RWPE1 (cell line): ENCODE measurements at regions not wholly inside any gene's neighbourhood (a gene's known extent, or its start where the extent isn't known, plus 50 kb on each side); places are given as distances from the start of the nearest gene placed in this dataset.
"Not testable (repeated sequence)": the region's sequence is repeated elsewhere in the genome, so short reads cannot be mapped to it uniquely, and the experiment has no call there.

Source experiments
- CTCF ChIA-PET: fragments of 350-600 bp; sonication (Branson Sonifier 250); formaldehyde crosslinking; extraction: SDS; loops from one replicate; lab custom pipeline; 2021; lab: Yijun Ruan, JAX
- POLR2A ChIA-PET: fragments of 400-600 bp; formaldehyde crosslinking; extraction: SDS; loops from one replicate; lab custom pipeline; 2020; ENCODE audit warnings: antibody characterized with exemption; ENCODE audit not compliant: low non-redundant PET; lab: Yijun Ruan, JAX
- DNase-seq: peaks from one replicate; pipeline ENCODE4 v3.0.0; 2012; ENCODE audit warnings: low spot score
- H3K27ac ChIP-seq: fragments of 450-650 bp; 2 replicates; pipeline ENCODE4 v1.5.1; 2017
- TF ChIP-seq, protein P1 (sequence below): fragments of 450-650 bp; conservative IDR thresholded peaks from 2 replicates; pipeline ENCODE4 v1.5.1; 2017; ENCODE audit warnings: low read depth, mild to moderate bottlenecking

- POLR2A ChIA-PET: no interaction called here
- DNase-seq: no peak
- H3K27ac ChIP-seq: no peak overlapping the region
- CTCF ChIA-PET: no interaction called here
- TF ChIP-seq, protein P1, sequence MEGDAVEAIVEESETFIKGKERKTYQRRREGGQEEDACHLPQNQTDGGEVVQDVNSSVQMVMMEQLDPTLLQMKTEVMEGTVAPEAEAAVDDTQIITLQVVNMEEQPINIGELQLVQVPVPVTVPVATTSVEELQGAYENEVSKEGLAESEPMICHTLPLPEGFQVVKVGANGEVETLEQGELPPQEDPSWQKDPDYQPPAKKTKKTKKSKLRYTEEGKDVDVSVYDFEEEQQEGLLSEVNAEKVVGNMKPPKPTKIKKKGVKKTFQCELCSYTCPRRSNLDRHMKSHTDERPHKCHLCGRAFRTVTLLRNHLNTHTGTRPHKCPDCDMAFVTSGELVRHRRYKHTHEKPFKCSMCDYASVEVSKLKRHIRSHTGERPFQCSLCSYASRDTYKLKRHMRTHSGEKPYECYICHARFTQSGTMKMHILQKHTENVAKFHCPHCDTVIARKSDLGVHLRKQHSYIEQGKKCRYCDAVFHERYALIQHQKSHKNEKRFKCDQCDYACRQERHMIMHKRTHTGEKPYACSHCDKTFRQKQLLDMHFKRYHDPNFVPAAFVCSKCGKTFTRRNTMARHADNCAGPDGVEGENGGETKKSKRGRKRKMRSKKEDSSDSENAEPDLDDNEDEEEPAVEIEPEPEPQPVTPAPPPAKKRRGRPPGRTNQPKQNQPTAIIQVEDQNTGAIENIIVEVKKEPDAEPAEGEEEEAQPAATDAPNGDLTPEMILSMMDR: no peak
Observed at GRCh38 chr17:53471514-53471913, 351.2 kb upstream of the KIF2B start.

DNA sequence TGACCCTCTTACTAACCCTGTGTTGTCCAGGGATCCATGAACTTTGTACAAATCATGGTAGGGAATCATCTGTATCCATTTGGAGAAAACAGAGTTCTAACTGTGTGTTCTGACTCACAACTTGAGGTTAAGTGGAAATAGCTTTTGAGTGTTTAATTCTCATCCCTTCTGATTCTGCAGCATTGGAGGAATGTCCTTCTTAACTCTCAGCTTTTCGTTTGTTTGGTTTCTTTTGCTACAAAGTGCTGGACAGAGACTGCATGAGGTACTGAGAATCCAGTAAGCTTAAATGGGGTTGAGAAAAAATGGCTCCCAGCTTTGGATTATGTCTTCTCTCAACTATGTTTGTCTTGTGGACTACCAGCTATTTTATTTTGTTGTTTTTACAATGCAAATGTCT, 352.1 kb upstream of the KIF2B start:
- TF ChIP-seq, protein P1: no peak
- no peak overlapping the region for H3K27ac ChIP-seq
- no peak for DNase-seq
- CTCF ChIA-PET: no interaction called here
- POLR2A ChIA-PET: no interaction called here

- TF ChIP-seq, protein P1: no peak
- H3K27ac ChIP-seq: no peak overlapping the region
- ChIA-PET CTCF (interaction anchor here (0.7 kb wide), 1 partner anchor 48 kb away, joined by 4 read pairs; no protein-coding TSS in a partner anchor), POLR2A (interaction anchor here (0.6 kb wide), 1 partner anchor 23 kb away, joined by 4 read pairs; no protein-coding TSS in a partner anchor)
- DNase-seq: no peak
Observed at GRCh38 chr17:53466733-53467132, 356.0 kb upstream of the KIF2B start.

GRCh38 chr17:53464396-53464795, 358.3 kb upstream of the KIF2B start:
- DNase-seq, CTCF ChIA-PET, POLR2A ChIA-PET, H3K27ac ChIP-seq: not testable (repeated sequence)

- no peak for DNase-seq
- no peak overlapping the region for H3K27ac ChIP-seq
- ChIA-PET CTCF (interaction anchor here (0.6 kb wide), 1 partner anchor 994 kb away, joined by 5 read pairs; no protein-coding TSS in a partner anchor), POLR2A (no interaction called here)
- TF ChIP-seq, protein P1: no peak
Observed at GRCh38 chr17:53463363-53463762, 359.4 kb upstream of the KIF2B start.

GRCh38 chr17:53462393-53462811, 360.3 kb upstream of the KIF2B start:
- ChIA-PET POLR2A (no interaction called here), CTCF (no interaction called here)
- peak; percentile 32 for DNase-seq
- no peak overlapping the region for H3K27ac ChIP-seq
- TF ChIP-seq, protein P1: no peak

DNA sequence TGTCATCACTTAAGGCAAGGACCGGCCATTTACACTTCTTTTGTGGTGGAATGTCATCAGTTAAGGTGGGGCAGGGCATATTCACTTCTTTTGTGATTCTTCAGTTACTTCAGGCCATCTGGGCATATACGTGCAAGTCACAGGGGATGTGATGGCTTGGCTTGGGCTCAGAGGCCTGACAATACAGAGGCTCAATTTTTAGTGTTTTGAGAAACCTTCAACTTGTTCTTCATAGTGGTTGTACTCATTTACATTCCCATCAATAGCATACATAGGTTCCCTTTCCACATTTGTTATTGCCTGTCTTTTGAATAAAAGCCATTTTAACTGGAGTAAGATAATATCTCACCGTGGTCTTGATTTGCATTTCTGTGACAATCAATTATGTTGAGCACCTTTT, 366.8 kb upstream of the KIF2B start:
- H3K27ac ChIP-seq, CTCF ChIA-PET, POLR2A ChIA-PET, DNase-seq: not testable (repeated sequence)

- no peak for DNase-seq
- CTCF ChIA-PET: no interaction called here
- TF ChIP-seq, protein P1: no peak
- POLR2A ChIA-PET: no interaction called here
- H3K27ac ChIP-seq: no peak overlapping the region
Observed at GRCh38 chr17:53454337-53454736, 368.4 kb upstream of the KIF2B start.
